DOHH2 (cell line): ENCODE measurements at regions not wholly inside any gene's neighbourhood (a gene's known extent, or its start where the extent isn't known, plus 50 kb on each side); places are given as distances from the start of the nearest gene placed in this dataset.

Experiments
- H3F3A ChIP-seq: fragments of 200-600 bp; sonication (generic), shearing (Covaris generic); 2 replicates; pipeline ENCODE4 v1.6.0; 2016; ENCODE audit warnings: antibody characterized with exemption, mild to moderate bottlenecking; ENCODE audit not compliant: control insufficient read depth, insufficient read depth
- H3K27ac ChIP-seq: fragments of 200-600 bp; sonication (generic); 2 replicates; pipeline ENCODE4 v1.5.1; 2014; ENCODE audit warnings: low read depth, mild to moderate bottlenecking, low read length, moderate library complexity
- H3K27me3 ChIP-seq: fragments of 200-600 bp; sonication (generic); 2 replicates; pipeline ENCODE4 v1.6.1; 2014; ENCODE audit warnings: mild to moderate bottlenecking, low read length, mixed read lengths; ENCODE audit not compliant: control insufficient read depth
- H3K36me3 ChIP-seq: fragments of 200-600 bp; sonication (generic); 2 replicates; pipeline ENCODE4 v1.6.1; 2014; ENCODE audit warnings: mild to moderate bottlenecking, low read length, moderate library complexity, mixed read lengths; ENCODE audit not compliant: control insufficient read depth
- H3K4me1 ChIP-seq: fragments of 200-600 bp; sonication (generic); 2 replicates; pipeline ENCODE4 v1.6.1; 2014; ENCODE audit warnings: mild to moderate bottlenecking, low read length, mixed read lengths; ENCODE audit not compliant: control insufficient read depth
- H3K4me2 ChIP-seq: fragments of 200-600 bp; sonication (generic); 2 replicates; pipeline ENCODE4 v1.6.0; 2014; ENCODE audit warnings: mild to moderate bottlenecking, low read length, moderate library complexity
- H3K4me3 ChIP-seq: fragments of 200-600 bp; sonication (generic); 2 replicates; pipeline ENCODE4 v1.5.1; 2014; ENCODE audit warnings: mild to moderate bottlenecking, low read length, mixed read lengths
- H3K79me2 ChIP-seq: fragments of 200-600 bp; sonication (generic); 2 replicates; pipeline ENCODE4 v1.6.1; 2014; ENCODE audit warnings: mild to moderate bottlenecking, low read length, mixed read lengths; ENCODE audit not compliant: control insufficient read depth
- H3K9me2 ChIP-seq: fragments of 200-600 bp; sonication (generic); replicated peaks from 2 replicates; pipeline ENCODE4 v1.6.1; 2014; ENCODE audit warnings: mild to moderate bottlenecking, low read length, mixed read lengths; ENCODE audit not compliant: control insufficient read depth
- H3K9me3 ChIP-seq: fragments of 200-600 bp; sonication (generic); 2 replicates; pipeline ENCODE4 v1.6.1; 2014; ENCODE audit warnings: antibody characterized with exemption, low read length, mixed read lengths; ENCODE audit not compliant: control insufficient read depth, insufficient read depth
- H4K20me1 ChIP-seq: fragments of 200-600 bp; sonication (generic); 2 replicates; pipeline ENCODE4 v1.6.0; 2014; ENCODE audit warnings: low read depth, mild to moderate bottlenecking, antibody characterized with exemption, low read length, moderate library complexity; ENCODE audit not compliant: control insufficient read depth, insufficient read depth
- CTCF ChIP-seq: fragments of 200-600 bp; sonication (generic); IDR thresholded peaks from one replicate; pipeline ENCODE4 v1.5.1; 2014; ENCODE audit warnings: antibody characterized with exemption, mild to moderate bottlenecking, low read depth, low read length; ENCODE audit not compliant: poor library complexity, severe bottlenecking
- EZH2phosphoT487 ChIP-seq: fragments of 200-600 bp; sonication (generic); IDR thresholded peaks from 2 replicates; pipeline ENCODE4 v1.6.1; 2017; ENCODE audit warnings: borderline replicate concordance, mild to moderate bottlenecking, antibody characterized with exemption, low read length, moderate library complexity, mixed read lengths

GRCh38 chr15:85318048-85318731 is 62.2 kb upstream of the AKAP13 start:
- no peaks in the 10 kb centered on the region for H4K20me1 ChIP-seq
- H3K4me3 ChIP-seq, result no peak overlapping the region
- TF ChIP-seq CTCF (peak; percentile 63), EZH2phosphoT487 (no peak)
- peaks cover 23% of the 10 kb centered on the region for H3K4me1 ChIP-seq
- peaks cover 5% of the 10 kb centered on the region; the same call in 1 of the 2 replicates for H3F3A ChIP-seq
- no peak overlapping the region for H3K27ac ChIP-seq
- H3K9me2 ChIP-seq, result no peaks in the 10 kb centered on the region
- no peaks in the 10 kb centered on the region for H3K9me3 ChIP-seq
- no peaks in the 10 kb centered on the region for H3K79me2 ChIP-seq
- no peaks in the 10 kb centered on the region for H3K36me3 ChIP-seq
- no peak overlapping the region for H3K4me2 ChIP-seq
- H3K27me3 ChIP-seq, result no peaks in the 10 kb centered on the region

GRCh38 chr15:85318732-85319076 is 61.7 kb upstream of the AKAP13 start:
- Histone ChIP-seq H3K27me3 (no peaks in the 10 kb centered on the region), H3K4me2 (no peak overlapping the region), H3K9me3 (no peaks in the 10 kb centered on the region), H3K9me2 (no peaks in the 10 kb centered on the region), H3K27ac (no peak overlapping the region), H4K20me1 (no peaks in the 10 kb centered on the region), H3K79me2 (no peaks in the 10 kb centered on the region), H3K36me3 (no peaks in the 10 kb centered on the region), H3F3A (peaks cover 5% of the 10 kb centered on the region; the same call in 1 of the 2 replicates), H3K4me1 (peaks cover 23% of the 10 kb centered on the region), H3K4me3 (no peak overlapping the region)
- no peak for TF ChIP-seq CTCF
- no peak for TF ChIP-seq EZH2phosphoT487

GRCh38 chr15:85324202-85324601 is 56.2 kb upstream of the AKAP13 start:
- H3K4me3 ChIP-seq, result no peak overlapping the region
- TF ChIP-seq EZH2phosphoT487 (no peak), CTCF (no peak)
- no peaks in the 10 kb centered on the region for H3K9me3 ChIP-seq
- H3K27ac ChIP-seq, result no peak overlapping the region
- no peaks in the 10 kb centered on the region for H3K36me3 ChIP-seq
- no peak overlapping the region for H3K4me2 ChIP-seq
- no peaks in the 10 kb centered on the region for H4K20me1 ChIP-seq
- peaks cover 49% of the 10 kb centered on the region for H3K4me1 ChIP-seq
- H3K79me2 ChIP-seq, result peaks cover 11% of the 10 kb centered on the region
- H3F3A ChIP-seq, result peaks cover 13% of the 10 kb centered on the region
- no peaks in the 10 kb centered on the region for H3K27me3 ChIP-seq
- H3K9me2 ChIP-seq, result no peaks in the 10 kb centered on the region
